Activated naive CD8-positive, alpha-beta T cell (primary cell): ENCODE measurements at regions not wholly inside any gene's neighbourhood (a gene's known extent, or its start where the extent isn't known, plus 50 kb on each side); places are given as distances from the start of the nearest gene placed in this dataset.

Experiments used
- H3K27ac Mint-ChIP-seq: one replicate; pipeline ENCODE4 v1.8.0; 2021; ENCODE audit warnings: mixed read lengths
- H3K27me3 Mint-ChIP-seq: one replicate; pipeline ENCODE4 v1.8.0; 2021; ENCODE audit warnings: mixed read lengths
- H3K36me3 Mint-ChIP-seq: one replicate; pipeline ENCODE4 v1.8.0; 2021; ENCODE audit warnings: mixed read lengths
- H3K4me1 Mint-ChIP-seq: one replicate; pipeline ENCODE4 v1.8.0; 2021; ENCODE audit warnings: low read depth, mixed read lengths
- H3K4me3 Mint-ChIP-seq: one replicate; pipeline ENCODE4 v1.8.0; 2021; ENCODE audit warnings: mild to moderate bottlenecking, mixed read lengths
- H3K9me3 Mint-ChIP-seq: one replicate; pipeline ENCODE4 v1.8.0; 2021; ENCODE audit warnings: low read depth, mixed read lengths

- Mint-ChIP-seq H3K36me3 (no peaks in the 10 kb centered on the region), H3K4me3 (no peak overlapping the region), H3K27ac (no peak overlapping the region), H3K4me1 (no peaks in the 10 kb centered on the region), H3K27me3 (peaks cover 6% of the 10 kb centered on the region), H3K9me3 (no peaks in the 10 kb centered on the region)
Observed at GRCh38 chr1:8076176-8076575, 50.1 kb upstream of the ERRFI1 start.
